IPS DF 6.9 (cell line): ENCODE measurements at regions not wholly inside any gene's neighbourhood (a gene's known extent, or its start where the extent isn't known, plus 50 kb on each side); places are given as distances from the start of the nearest gene placed in this dataset.
"Not testable (repeated sequence)": the region's sequence is repeated elsewhere in the genome, so short reads cannot be mapped to it uniquely, and the experiment has no call there.

ENCODE experiments used
- DNase-seq: peaks from one replicate; pipeline ENCODE4 v3.0.0-alpha.2; 2013; ENCODE audit warnings: low read depth, low spot score
- H3K27ac ChIP-seq: one replicate; pipeline ENCODE4 v1.5.1; 2013; ENCODE audit warnings: low read length, control low read depth
- H3K27me3 ChIP-seq: 2 replicates; pipeline ENCODE4 v1.6.1; 2013; ENCODE audit warnings: mild to moderate bottlenecking, low read length; ENCODE audit not compliant: control insufficient read depth, insufficient read depth
- H3K36me3 ChIP-seq: 2 replicates; pipeline ENCODE4 v1.6.1; 2013; ENCODE audit warnings: low read length; ENCODE audit not compliant: control insufficient read depth, insufficient read depth
- H3K4me1 ChIP-seq: 2 replicates; pipeline ENCODE4 v1.6.1; 2013; ENCODE audit warnings: low read length; ENCODE audit not compliant: control insufficient read depth, insufficient read depth
- H3K4me3 ChIP-seq: 2 replicates; pipeline ENCODE4 v1.5.1; 2013; ENCODE audit warnings: mild to moderate bottlenecking, low read length
- H3K9me3 ChIP-seq: 2 replicates; pipeline ENCODE4 v1.6.1; 2013; ENCODE audit warnings: low read length, inconsistent platforms; ENCODE audit not compliant: control insufficient read depth, insufficient read depth
- WGBS: extraction: QIAGEN DNeasy Blood & Tissue Kit; methylation state at CpG from one replicate; pipeline ENCODE4 v1.1.7; 2013; ENCODE audit warnings: mixed read lengths, missing lambda C conversion rate; ENCODE audit not compliant: insufficient read length, insufficient coverage; 5-methylcytosine and 5-hydroxymethylcytosine counted together

GRCh38 chr6:150752409-150752808 lies 113.1 kb upstream of the MTHFD1L start:
- Histone ChIP-seq H3K9me3 (no peaks in the 10 kb centered on the region), H3K27me3 (no peaks in the 10 kb centered on the region), H3K4me1 (no peaks in the 10 kb centered on the region), H3K36me3 (no peaks in the 10 kb centered on the region), H3K27ac (no peak overlapping the region), H3K4me3 (no peak overlapping the region)
- no peak for DNase-seq
- WGBS = no CpG with 5 or more reads among the region's 2 CpGs

GRCh38 chr6:150753371-150754064 lies 112.0 kb upstream of the MTHFD1L start:
- DNase-seq = no peak
- no peak overlapping the region for H3K4me3 ChIP-seq
- H3K4me1 ChIP-seq = no peaks in the 10 kb centered on the region
- H3K27ac ChIP-seq = no peak overlapping the region
- no peaks in the 10 kb centered on the region for H3K27me3 ChIP-seq
- H3K9me3 ChIP-seq = no peaks in the 10 kb centered on the region
- H3K36me3 ChIP-seq = no peaks in the 10 kb centered on the region
- no CpG with 5 or more reads among the region's 14 CpGs for WGBS

GRCh38 chr6:150755042-150755441 lies 110.5 kb upstream of the MTHFD1L start:
- DNase-seq = no peak
- Histone ChIP-seq H3K4me3 (no peak overlapping the region), H3K36me3 (no peaks in the 10 kb centered on the region), H3K9me3 (no peaks in the 10 kb centered on the region), H3K27me3 (no peaks in the 10 kb centered on the region), H3K27ac (no peak overlapping the region), H3K4me1 (no peaks in the 10 kb centered on the region)
- WGBS = no CpG with 5 or more reads among the region's 9 CpGs

GRCh38 chr6:150755524-150755923 lies 110.0 kb upstream of the MTHFD1L start:
- DNase-seq = no peak
- Histone ChIP-seq H3K4me3 (no peak overlapping the region), H3K36me3 (no peaks in the 10 kb centered on the region), H3K9me3 (no peaks in the 10 kb centered on the region), H3K4me1 (no peaks in the 10 kb centered on the region), H3K27me3 (no peaks in the 10 kb centered on the region), H3K27ac (no peak overlapping the region)
- WGBS = no CpG with 5 or more reads among the region's 10 CpGs

- no peaks in the 10 kb centered on the region for H3K27me3 ChIP-seq
- WGBS = no CpG with 5 or more reads among the region's 7 CpGs
- no peaks in the 10 kb centered on the region for H3K36me3 ChIP-seq
- H3K27ac ChIP-seq = no peak overlapping the region
- H3K9me3 ChIP-seq = no peaks in the 10 kb centered on the region
- no peak overlapping the region for H3K4me3 ChIP-seq
- no peaks in the 10 kb centered on the region for H3K4me1 ChIP-seq
- DNase-seq = no peak
These were observed 109.3 kb upstream of the MTHFD1L start for GRCh38 chr6:150756173-150756572.

- H3K9me3 ChIP-seq, H3K4me3 ChIP-seq, H3K36me3 ChIP-seq, H3K27me3 ChIP-seq, H3K27ac ChIP-seq, DNase-seq, H3K4me1 ChIP-seq: not testable (repeated sequence)
- no CpG with 5 or more reads among the region's 4 CpGs for WGBS
These were observed 107.7 kb upstream of the MTHFD1L start for GRCh38 chr6:150757807-150758206.

GRCh38 chr6:150759483-150759882 lies 106.0 kb upstream of the MTHFD1L start:
- no CpG with 5 or more reads among the region's 4 CpGs for WGBS
- DNase-seq = no peak
- no peaks in the 10 kb centered on the region for H3K27me3 ChIP-seq
- H3K9me3 ChIP-seq = no peaks in the 10 kb centered on the region
- no peaks in the 10 kb centered on the region for H3K36me3 ChIP-seq
- H3K4me1 ChIP-seq = no peaks in the 10 kb centered on the region
- H3K27ac ChIP-seq = no peak overlapping the region
- no peak overlapping the region for H3K4me3 ChIP-seq

GRCh38 chr6:150761771-150762170 lies 103.7 kb upstream of the MTHFD1L start:
- Histone ChIP-seq H3K4me1 (no peaks in the 10 kb centered on the region), H3K9me3 (no peaks in the 10 kb centered on the region), H3K27me3 (no peaks in the 10 kb centered on the region), H3K27ac (no peak overlapping the region), H3K36me3 (no peaks in the 10 kb centered on the region), H3K4me3 (no peak overlapping the region)
- no peak for DNase-seq
- WGBS = no CpG with 5 or more reads among the region's 3 CpGs

GRCh38 chr6:150764334-150765066 lies 101.0 kb upstream of the MTHFD1L start:
- Histone ChIP-seq H3K36me3 (no peaks in the 10 kb centered on the region), H3K4me1 (no peaks in the 10 kb centered on the region), H3K9me3 (no peaks in the 10 kb centered on the region), H3K27me3 (no peaks in the 10 kb centered on the region), H3K4me3 (no peak overlapping the region), H3K27ac (no peak overlapping the region)
- no CpG with 5 or more reads among the region's 10 CpGs for WGBS
- no peak for DNase-seq

- no peaks in the 10 kb centered on the region for H3K36me3 ChIP-seq
- no peak overlapping the region for H3K27ac ChIP-seq
- H3K9me3 ChIP-seq = no peaks in the 10 kb centered on the region
- no peaks in the 10 kb centered on the region for H3K4me1 ChIP-seq
- no peak for DNase-seq
- no peak overlapping the region for H3K4me3 ChIP-seq
- no CpG with 5 or more reads among the region's 10 CpGs for WGBS
- no peaks in the 10 kb centered on the region for H3K27me3 ChIP-seq
These were observed 100.3 kb upstream of the MTHFD1L start for GRCh38 chr6:150765067-150765764.
